Thoracic aorta (tissue), 2 donors: ENCODE measurements at regions not wholly inside any gene's neighbourhood (a gene's known extent, or its start where the extent isn't known, plus 50 kb on each side); places are given as distances from the start of the nearest gene placed in this dataset.

ENCODE experiments used
- ATAC-seq: fragments of 150-250 bp; one replicate; pipeline ENCODE4 v1.8.0; 2017; ENCODE audit warnings: low read depth; ENCODE audit not compliant: insufficient number of reproducible peaks, low FRiP score
- DNase-seq: peaks from one replicate; pipeline ENCODE4 v3.0.0-alpha.2; 2020; ENCODE audit warnings: low spot score
- H3K27ac ChIP-seq, 2 donors: fragments of 200-600 bp; sonication (generic); 1 replicate in 1 of 2; 2 replicates in 1 of 2; pipeline ENCODE4 v1.5.1; 2016; ENCODE audit warnings: mild to moderate bottlenecking in 2 of 2, moderate library complexity in 2 of 2
- H3K27me3 ChIP-seq: fragments of 200-600 bp; sonication (generic); replicated peaks from 2 replicates; pipeline ENCODE4 v1.6.0; 2016; ENCODE audit warnings: mild to moderate bottlenecking; ENCODE audit not compliant: insufficient read depth
- H3K36me3 ChIP-seq: fragments of 200-600 bp; sonication (generic); one replicate; pipeline ENCODE4 v1.5.1; 2016
- H3K4me1 ChIP-seq, 2 donors: fragments of 200-600 bp; sonication (generic); 1 replicate in 1 of 2; 2 replicates in 1 of 2; pipeline versions ENCODE4 v1.5.1 to v1.6.0; 2016; ENCODE audit warnings: low read depth in 2 of 2, mild to moderate bottlenecking in 1 of 2; ENCODE audit not compliant: control insufficient read depth in 1 of 2
- H3K4me3 ChIP-seq: fragments of 200-600 bp; sonication (generic); 2 replicates; pipeline ENCODE4 v1.5.1; 2016; ENCODE audit warnings: mild to moderate bottlenecking
- H3K9me3 ChIP-seq: fragments of 200-600 bp; sonication (generic); 2 replicates; pipeline ENCODE4 v1.5.1; 2016
- CTCF ChIP-seq: fragments of 200-600 bp; sonication (generic); IDR thresholded peaks from one replicate; pipeline ENCODE4 v1.5.1; 2019; ENCODE audit warnings: antibody characterized with exemption

DNA sequence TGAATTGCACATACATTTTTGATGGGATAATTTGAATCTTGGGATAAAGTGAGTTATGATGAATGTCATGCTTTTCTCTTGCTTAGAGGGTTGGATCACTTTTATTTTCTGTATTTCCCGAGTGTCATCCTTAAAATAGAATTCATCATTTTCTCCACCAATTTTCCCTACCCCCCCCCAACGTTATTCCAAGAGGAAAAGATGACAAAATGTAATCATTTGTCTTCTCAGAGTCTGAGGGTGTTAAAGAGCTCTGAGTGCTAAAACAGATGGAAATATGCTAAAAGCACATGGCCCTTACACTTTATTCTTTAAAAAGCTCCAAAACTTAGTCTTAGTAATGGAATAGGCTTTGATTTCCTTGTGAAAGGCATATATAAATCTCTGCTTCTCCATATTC, 81.4 kb downstream of the CHRM3 start:
- Histone ChIP-seq H3K9me3 (no peaks in the 10 kb centered on the region), H3K27me3 (no peaks in the 10 kb centered on the region), H3K4me1 (no peaks in the 10 kb centered on the region), H3K36me3 (no peaks in the 10 kb centered on the region), H3K27ac (no peak overlapping the region), H3K4me3 (no peak overlapping the region)
- DNase-seq (no peak), ATAC-seq (no peak)
- TF ChIP-seq CTCF: no peak

DNA sequence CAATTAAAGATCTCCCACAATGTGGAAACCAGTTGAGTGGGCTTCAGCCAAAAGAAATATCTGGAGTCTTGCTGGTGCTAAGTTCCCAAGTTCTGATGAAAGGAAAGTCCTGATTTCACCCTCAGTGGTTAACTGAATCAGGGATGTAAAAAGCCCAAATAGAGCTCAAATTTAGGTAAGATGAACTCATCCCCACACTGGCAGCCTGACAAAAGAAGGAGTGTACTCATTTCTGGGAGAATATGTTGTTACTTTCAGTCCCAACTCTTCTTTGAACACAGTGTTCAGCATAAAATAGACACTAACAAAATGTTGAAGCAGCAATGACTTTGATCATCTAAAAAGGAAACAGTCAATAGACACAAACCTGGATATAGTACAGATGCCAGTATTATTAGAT, 91.7 kb downstream of the CHRM3 start:
- no peaks in the 10 kb centered on the region for H3K27me3 ChIP-seq
- DNase-seq (no peak), ATAC-seq (no peak)
- H3K9me3 ChIP-seq: peaks cover 9% of the 10 kb centered on the region
- no peak overlapping the region for H3K27ac ChIP-seq
- no peaks in the 10 kb centered on the region for H3K4me1 ChIP-seq
- H3K36me3 ChIP-seq: no peaks in the 10 kb centered on the region
- no peak for TF ChIP-seq CTCF
- H3K4me3 ChIP-seq: no peak overlapping the region

DNA sequence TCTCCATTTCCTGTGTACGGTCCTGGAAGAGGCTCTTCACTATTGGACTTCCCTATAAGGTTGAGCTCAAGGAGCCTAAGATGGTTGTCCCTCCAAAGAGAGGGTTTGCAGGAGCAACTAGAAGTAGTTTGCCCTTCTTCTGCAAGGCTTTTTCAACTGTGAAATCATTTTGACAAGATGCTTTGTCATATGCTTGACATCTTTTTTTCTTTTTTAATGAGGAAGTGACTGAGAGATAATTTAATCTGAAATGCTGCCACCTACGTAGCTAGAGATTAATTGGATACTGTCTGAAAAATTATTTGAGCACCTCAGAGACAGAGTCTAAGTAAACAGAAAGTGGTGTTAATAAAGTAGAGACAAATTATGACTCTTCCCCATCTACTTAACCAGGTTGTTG, 97.0 kb downstream of the CHRM3 start:
- Histone ChIP-seq H3K4me3 (no peak overlapping the region), H3K9me3 (peaks cover 9% of the 10 kb centered on the region), H3K4me1 (no peaks in the 10 kb centered on the region), H3K27me3 (no peaks in the 10 kb centered on the region), H3K36me3 (no peaks in the 10 kb centered on the region), H3K27ac (no peak overlapping the region)
- ATAC-seq (no peak), DNase-seq (no peak)
- TF ChIP-seq CTCF: no peak

GRCh38 chr1:239493811-239494414, 107.5 kb downstream of the CHRM3 start:
- H3K27me3 ChIP-seq: no peaks in the 10 kb centered on the region
- H3K4me3 ChIP-seq: no peak overlapping the region
- no peak for ATAC-seq
- no peaks in the 10 kb centered on the region for H3K9me3 ChIP-seq
- no peaks in the 10 kb centered on the region for H3K4me1 ChIP-seq
- no peaks in the 10 kb centered on the region for H3K36me3 ChIP-seq
- no peak for DNase-seq
- no peak for TF ChIP-seq CTCF
- no peak overlapping the region for H3K27ac ChIP-seq

DNA sequence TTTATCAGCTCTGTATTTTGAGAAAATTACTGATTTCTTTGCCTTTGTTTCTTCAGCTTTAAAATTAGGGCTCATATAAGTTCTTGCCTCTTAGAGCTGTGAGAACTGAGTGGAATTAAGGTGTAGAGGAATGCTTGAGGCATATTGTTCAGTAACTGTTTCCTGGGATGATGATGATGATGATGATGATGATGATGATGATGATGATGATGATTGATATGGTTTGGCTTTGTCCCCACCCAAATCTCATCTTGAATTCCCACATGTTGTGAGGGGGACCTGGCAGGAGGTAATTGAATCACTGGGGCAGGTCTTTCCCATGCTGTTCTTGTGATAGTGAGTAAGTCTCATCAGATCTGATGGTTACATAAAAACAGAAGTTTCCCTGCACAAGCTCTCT, 118.7 kb downstream of the CHRM3 start:
- peaks cover 5% of the 10 kb centered on the region for H3K9me3 ChIP-seq
- H3K4me3 ChIP-seq: no peak overlapping the region
- H3K27me3 ChIP-seq: no peaks in the 10 kb centered on the region
- no peaks in the 10 kb centered on the region for H3K36me3 ChIP-seq
- DNase-seq (no peak), ATAC-seq (no peak)
- no peaks in the 10 kb centered on the region for H3K4me1 ChIP-seq
- H3K27ac ChIP-seq: no peak overlapping the region
- no peak for TF ChIP-seq CTCF
